GM21528 (cell line): ENCODE measurements at regions not wholly inside any gene's neighbourhood (a gene's known extent, or its start where the extent isn't known, plus 50 kb on each side); places are given as distances from the start of the nearest gene placed in this dataset.
A peak's percentile ranks its signal among the peaks of the same experiment; 100 is the strongest.
"Not testable (repeated sequence)": the region's sequence is repeated elsewhere in the genome, so short reads cannot be mapped to it uniquely, and the experiment has no call there.

Experiments used
- ATAC-seq: cut with Tn5 transposase; IDR thresholded peaks from one replicate; pipeline ENCODE4 v1.9.1; 2021; ENCODE audit warnings: mild to moderate bottlenecking, moderate library complexity; ENCODE audit not compliant: unreplicated experiment, low FRiP score

GRCh38 chr5:118506217-118506852 lies 482.0 kb downstream of the DTWD2 start:
- ATAC-seq = peak; percentile 95

GRCh38 chr5:118502232-118502631 lies 486.1 kb downstream of the DTWD2 start:
- ATAC-seq = not testable (repeated sequence)

- ATAC-seq = no peak
These were observed 497.0 kb downstream of the DTWD2 start for GRCh38 chr5:118491351-118491750.

GRCh38 chr5:118486647-118487225 lies 501.6 kb downstream of the DTWD2 start:
- ATAC-seq = no peak

GRCh38 chr5:118479285-118479684 lies 509.1 kb downstream of the DTWD2 start:
- ATAC-seq = no peak

- ATAC-seq = no peak
These were observed 509.5 kb downstream of the DTWD2 start for GRCh38 chr5:118478852-118479251.

GRCh38 chr5:118468085-118468484 lies 520.3 kb downstream of the DTWD2 start:
- ATAC-seq = no peak

GRCh38 chr5:118467103-118467502 lies 521.2 kb downstream of the DTWD2 start:
- no peak for ATAC-seq

GRCh38 chr5:118466418-118466817 lies 521.9 kb downstream of the DTWD2 start:
- no peak for ATAC-seq

- ATAC-seq = not testable (repeated sequence)
These were observed 526.1 kb downstream of the DTWD2 start for GRCh38 chr5:118462276-118462675.

GRCh38 chr5:118461436-118461835 lies 526.9 kb downstream of the DTWD2 start:
- ATAC-seq = no peak

- no peak for ATAC-seq
These were observed 528.9 kb downstream of the DTWD2 start for GRCh38 chr5:118459490-118459889.

- ATAC-seq = no peak
These were observed 532.3 kb downstream of the DTWD2 start for GRCh38 chr5:118456085-118456484.

- ATAC-seq = no peak
These were observed 536.6 kb downstream of the DTWD2 start for GRCh38 chr5:118451697-118452247.

GRCh38 chr5:118450554-118451332 lies 537.6 kb downstream of the DTWD2 start:
- ATAC-seq = no peak

GRCh38 chr5:118447350-118447749 lies 541.0 kb downstream of the DTWD2 start:
- no peak for ATAC-seq

GRCh38 chr5:118441956-118442355 lies 546.4 kb downstream of the DTWD2 start:
- no peak for ATAC-seq

- ATAC-seq = no peak
These were observed 547.3 kb downstream of the DTWD2 start for GRCh38 chr5:118441034-118441433.

GRCh38 chr5:118440496-118440895 lies 547.9 kb downstream of the DTWD2 start:
- ATAC-seq = no peak

- no peak for ATAC-seq
These were observed 548.5 kb downstream of the DTWD2 start for GRCh38 chr5:118439831-118440230.

GRCh38 chr5:118435131-118435530 lies 553.2 kb downstream of the DTWD2 start:
- ATAC-seq = no peak
